ENCODE measurements at regions not wholly inside any gene's neighbourhood (a gene's known extent, or its start where the extent isn't known, plus 50 kb on each side); places are given as distances from the start of the nearest gene placed in this dataset.
"Not testable (repeated sequence)": the region's sequence is repeated elsewhere in the genome, so short reads cannot be mapped to it uniquely, and the experiment has no call there.

DNA sequence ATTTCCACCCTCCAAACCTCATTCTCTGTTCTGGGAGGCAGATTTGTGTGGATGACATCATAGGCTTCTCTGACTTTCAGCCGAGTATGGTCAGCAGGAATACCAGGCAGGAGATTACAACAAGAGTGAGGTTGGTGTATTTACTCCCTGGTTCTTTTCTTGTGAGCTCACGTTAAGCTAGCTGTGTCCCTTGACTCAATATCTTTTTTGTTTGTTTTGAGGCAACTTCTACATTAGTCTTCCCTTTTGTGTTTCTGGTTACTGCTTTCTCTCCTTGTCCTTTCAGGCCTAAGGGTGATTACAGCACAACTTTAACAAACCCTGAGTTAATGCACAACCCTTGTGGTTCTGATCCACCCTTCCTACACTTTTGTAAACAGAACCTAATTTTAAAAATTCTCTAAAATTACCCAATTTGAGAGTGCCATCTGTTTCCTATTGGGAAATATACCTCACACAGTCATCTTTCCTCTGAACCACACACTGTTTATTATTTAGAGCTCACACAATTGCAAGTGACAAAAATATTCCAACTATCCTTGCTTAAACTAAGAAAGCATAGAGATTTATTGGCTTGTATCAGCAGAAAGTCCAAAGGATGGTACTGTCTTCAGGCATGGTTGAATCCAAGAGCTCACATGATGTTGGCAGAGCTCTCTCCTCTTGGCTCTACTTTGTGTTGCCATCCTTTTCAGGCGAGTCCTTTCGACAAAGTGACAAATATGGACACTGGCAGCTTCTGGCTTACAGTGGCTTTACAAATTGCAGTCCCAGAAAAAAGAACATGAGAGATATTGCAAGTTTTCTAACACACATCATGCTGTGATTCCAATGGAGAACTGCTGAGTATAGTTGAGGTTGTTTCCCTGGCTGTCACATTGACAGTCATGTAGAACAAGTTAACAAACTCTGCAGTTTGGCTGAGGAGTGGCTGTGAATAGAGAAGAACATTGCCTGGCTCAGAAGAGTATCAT is 150.5 kb upstream of the DDIT4L start:
- DNase-seq (ENCODE audit: insufficient read length, low spot score), result no peak

DNA sequence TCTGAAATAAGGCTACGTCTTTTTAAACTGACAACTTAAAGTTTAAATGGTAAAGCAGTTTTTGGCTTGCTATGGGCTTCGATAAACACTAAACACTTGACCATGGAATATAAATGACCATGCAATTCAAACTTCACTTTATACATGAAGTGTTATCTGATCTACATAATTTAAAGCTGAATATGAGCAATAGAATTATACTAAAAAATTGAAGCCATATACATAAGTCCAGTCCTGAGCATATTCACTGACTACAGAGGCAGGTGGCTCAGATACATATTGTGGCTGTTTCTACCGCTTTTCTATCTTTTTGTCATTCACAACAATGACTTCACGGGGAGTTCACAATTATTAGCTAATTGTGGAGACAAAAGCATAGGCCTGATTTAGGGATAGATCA is 149.6 kb upstream of the DDIT4L start:
- no peak for FAIRE-seq

More for the DNA sequence above, 150.5 kb upstream of the DDIT4L start:
- FAIRE-seq, result no peak

DNA sequence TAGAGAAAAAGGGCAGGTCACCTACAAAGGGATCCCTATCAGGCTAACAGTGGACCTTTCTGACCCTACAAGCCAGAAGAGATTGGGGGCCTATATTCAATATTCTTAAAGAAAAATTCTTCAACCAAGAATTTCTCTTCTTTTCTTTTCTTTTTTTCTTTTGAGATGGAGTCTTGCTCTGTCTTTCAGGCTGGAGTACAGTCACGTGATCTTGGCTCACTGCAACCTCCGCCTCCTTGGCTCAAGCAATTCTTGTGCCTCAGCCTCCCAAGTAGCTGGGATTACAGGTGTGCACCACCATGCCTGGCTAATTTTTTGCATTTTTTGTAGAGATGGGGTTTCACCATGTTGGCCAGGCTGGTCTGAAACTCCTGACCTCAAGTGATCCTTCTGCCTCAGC is 143.2 kb upstream of the DDIT4L start:
- not testable (repeated sequence) for DNase-seq (ENCODE audit: insufficient read length, low spot score); FAIRE-seq

More for the DNA sequence above, 149.6 kb upstream of the DDIT4L start:
- no peak for DNase-seq (ENCODE audit: insufficient read length, low spot score)

DNA sequence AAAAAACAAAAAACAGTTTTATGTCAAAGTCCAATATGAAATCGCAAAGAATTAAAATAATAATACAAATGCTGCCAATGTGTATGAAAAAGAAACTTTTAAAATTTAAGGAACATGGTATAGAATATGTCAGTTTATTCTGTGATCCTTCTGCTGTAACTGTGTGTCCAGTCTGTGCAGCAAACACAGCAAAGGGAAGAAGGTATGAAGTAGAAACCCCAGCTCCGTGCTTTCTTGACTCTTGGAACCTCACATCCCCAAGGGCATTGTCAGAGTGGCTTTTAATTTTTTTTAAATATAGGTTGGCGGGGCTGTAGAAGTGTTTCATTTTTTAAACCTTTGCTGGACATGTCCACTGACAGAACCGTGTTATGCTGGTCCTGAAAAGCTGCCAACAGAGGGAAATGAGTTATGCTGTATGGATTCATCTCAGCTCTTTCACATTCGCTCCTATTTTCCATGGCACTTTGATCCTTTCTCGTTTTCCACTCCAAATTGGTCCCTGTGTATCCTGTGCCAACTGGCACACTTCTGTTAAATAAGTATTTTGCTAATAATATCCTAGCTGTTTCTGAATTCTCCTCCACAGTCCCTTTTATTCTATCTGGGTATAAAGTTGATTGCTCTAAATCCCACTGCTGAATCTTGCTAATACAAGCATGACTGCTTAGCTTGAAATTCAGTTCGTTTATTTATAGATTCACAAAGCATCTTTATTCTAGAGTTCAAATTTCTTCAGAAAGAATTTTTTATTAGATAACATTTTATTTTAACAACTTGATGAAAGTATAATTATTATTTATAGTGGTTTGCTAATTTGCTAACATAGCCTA is 127.0 kb upstream of the DDIT4L start:
- no peak for FAIRE-seq
- no peak for DNase-seq (ENCODE audit: insufficient read length, low spot score)

DNA sequence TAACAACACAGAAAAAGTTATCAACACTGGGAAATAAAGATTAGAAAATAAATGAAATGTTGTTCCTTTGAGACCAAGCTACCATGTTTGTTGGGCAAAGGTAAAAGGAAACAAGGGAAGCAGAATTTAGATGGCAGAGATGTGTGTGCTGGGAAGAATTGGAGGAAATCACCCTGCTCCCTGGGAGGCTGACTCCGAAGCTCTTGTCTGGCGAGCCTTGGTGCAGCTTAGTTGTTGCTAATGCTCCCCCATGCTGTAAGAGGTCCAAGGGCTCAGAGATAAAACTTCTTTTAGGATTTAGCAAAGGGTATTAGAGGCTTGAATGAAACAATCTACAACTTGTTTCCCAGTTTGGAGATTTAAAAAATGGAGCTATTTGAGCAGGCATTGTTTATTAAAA is 123.8 kb upstream of the DDIT4L start:
- DNase-seq (ENCODE audit: insufficient read length, low spot score) (no peak), FAIRE-seq (no peak)

DNA sequence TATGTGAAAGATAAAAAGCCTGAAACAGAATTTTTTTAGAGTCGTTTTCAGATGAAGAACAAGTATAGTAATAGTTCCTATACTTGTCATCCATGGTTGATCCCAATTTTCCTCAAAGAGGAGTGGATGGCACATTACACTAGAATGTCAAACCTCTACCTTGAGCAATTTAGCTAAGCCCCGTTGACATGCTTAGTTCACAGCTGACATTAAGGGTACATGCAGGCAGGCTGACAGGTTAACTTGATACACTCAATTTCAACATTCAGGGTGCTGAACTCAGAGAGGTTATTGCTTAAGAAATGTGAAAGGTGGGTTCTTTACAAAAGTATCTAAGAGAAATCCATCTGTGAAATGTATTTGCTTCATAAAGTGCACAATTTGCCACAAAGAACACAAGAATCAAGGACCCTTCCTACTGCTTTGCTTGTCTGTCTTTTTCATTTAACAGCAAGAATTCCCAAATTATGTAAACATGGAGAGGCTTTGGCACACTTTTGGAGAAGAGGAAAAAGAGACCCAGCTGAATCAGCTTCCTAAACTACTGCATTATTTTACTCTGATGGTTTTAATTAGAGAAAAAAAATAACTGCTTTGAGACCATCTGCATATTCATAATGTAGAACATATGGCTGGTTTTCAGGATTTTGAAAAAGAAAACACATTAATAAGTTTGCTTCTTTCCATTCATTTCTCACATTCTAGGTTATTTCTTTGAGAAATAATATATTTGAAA is 122.5 kb upstream of the DDIT4L start:
- DNase-seq (ENCODE audit: insufficient read length, low spot score), result no peak
- no peak for FAIRE-seq

DNA sequence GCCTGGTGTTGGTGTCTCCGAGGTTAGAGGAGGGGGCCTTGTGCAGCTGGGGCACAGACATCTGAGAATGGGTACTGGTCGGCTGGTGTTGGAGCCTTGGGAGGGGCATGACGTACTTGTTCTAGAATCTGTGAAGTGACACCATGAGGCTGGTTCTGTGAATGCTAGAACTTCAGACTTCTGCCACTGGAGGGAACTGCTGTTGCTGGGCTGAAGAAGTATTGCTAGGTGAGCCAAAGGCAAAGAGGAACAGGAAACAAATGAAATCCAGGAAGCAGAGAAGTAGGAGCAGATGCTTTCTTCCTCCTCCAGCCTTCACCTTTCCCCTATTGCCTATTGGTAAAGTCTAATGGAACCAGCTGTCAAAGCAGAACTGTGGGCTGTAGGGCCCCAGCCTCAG is 120.9 kb upstream of the DDIT4L start:
- no peak for DNase-seq (ENCODE audit: insufficient read length, low spot score)
- FAIRE-seq, result no peak

DNA sequence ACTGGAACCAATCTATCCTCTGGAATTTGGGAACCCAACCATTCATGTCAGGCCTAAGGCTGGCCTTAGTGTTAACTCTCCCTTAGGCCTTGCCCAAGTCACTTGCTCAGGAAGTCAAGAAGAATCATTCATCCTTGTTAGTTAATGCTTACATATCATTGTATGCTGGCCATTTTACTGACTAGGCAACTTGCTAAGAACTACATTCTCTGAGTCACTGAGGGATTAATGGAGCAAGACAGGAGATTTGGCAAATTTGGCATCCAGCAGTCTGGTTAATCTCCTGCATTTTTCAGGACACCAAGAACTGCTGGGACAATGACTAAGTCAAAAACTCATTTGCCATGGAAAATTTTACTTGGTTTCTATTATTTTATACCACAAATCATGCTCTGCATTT is 115.8 kb upstream of the DDIT4L start:
- DNase-seq (ENCODE audit: insufficient read length, low spot score), result no peak
- no peak for FAIRE-seq

DNA sequence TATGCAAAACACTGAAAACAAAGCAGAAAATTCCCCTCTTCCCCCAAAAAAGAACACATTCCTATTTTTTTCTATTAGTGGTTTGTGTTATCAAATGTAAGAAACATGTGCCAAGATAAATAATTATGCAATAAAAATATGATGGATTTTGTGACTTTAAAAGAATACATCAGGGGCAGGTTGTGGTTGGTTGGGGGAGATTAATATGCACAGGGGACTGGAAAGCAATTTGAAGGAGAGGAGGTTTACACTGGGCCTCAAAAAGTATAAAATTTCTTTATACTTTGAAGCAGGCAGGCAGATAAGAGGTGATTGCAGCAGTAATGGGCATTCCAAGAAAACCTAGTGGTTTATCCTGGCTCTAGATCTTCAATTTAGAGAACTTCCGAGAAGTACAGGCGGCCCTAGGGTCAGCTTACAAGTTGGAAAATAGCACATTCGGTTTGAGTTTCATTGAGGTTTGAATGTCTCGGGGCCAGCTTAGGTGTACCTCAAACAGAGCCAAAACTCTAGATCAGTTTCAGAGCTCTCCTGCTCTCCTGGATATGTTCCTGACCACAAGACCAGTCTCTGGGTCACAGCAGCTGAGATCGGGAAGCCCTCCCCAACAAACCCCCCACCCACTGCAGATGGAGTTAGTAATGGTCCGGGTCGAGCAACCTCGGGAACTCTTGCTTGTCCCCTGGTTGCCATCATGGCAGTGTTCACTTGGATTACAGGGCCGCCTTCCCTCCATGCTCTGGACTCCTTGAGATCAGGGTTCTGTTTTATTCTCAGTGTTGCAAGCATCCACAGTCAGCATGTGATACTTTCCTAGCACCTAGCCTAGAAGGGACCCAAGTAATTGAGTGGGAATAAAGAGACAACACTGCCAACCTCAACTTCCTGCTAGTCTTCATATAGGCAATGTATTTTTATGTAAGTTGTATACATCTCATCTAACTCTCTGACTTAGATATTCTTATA is 112.1 kb upstream of the DDIT4L start:
- FAIRE-seq (no peak), DNase-seq (ENCODE audit: insufficient read length, low spot score) (no peak)

DNA sequence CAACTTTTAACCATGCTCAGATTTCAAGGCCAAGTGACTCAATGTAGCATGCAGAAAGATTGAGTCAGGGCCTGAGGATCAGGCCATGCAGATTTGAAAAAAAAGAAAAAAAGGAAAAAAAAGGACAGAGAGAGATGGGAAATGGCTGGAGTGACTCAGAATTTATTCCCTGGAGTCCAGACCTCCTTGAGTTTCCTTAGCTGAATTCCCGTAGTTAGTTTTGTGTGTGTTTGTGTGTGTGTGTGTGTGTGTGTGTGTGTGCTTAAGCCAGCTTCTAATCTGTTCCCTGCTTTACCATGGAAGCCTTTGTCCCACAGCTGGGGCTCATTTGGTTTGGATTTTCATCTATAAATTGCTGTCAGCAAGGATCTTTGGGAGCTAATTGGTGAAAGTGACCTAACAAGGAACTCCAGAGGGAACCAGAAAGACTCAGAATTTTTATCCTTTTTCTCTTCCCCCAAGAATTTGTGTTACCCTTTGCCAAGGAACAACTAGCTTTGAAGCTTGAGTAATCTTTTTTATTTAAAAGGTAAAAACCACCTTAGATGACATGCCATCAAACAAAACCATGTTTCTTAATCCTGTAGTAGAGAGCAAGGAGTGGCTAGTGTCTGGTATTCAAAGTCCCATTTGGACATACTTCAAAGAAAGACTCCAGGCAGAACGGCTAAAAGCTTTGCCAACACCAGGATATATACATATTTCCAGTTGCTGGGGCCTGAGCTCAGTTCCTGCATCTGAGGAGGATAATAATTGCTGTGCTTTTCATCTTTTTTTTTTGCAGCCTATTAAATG is 109.0 kb upstream of the DDIT4L start:
- no peak for FAIRE-seq
- peak; percentile 1 for DNase-seq (ENCODE audit: insufficient read length, low spot score)

DNA sequence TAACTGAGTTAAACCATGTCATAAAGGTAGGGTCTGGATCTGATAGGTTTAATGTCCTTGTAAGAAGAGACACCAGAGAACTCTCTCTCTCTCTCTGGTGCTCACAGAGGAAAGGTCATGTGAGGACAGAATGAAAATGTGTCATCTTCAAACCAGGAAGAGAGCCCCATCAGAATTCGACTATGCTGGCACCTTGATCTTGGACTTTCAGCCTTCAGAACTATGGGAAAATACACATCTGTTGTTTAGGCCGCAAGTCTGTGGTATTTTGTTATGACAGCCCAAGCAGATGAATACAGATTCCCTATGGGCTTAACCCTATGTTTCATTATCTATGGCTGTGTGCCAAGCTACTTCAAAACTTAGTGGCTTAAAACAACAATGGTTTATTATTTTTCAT is 105.5 kb upstream of the DDIT4L start:
- no peak for DNase-seq (ENCODE audit: insufficient read length, low spot score)
- FAIRE-seq, result no peak

DNA sequence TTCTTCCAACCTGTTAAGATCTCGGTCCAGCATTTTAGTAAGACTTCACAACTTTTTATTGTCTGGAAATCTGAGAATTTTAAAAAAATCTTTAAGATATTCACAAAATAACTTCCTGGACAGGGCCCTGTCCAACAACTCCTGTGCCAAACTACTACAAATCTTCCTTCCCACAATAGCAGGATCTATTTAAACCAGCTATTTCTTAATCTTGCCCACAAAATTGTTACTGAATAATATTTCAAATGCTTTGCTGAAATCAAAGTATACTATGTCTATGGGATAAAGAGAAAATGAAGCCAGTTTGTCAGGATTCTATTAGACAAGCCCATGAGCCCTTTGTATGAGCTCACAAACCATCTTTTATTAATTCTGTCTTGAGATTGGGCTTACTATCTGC is 104.1 kb upstream of the DDIT4L start:
- FAIRE-seq, result no peak
- no peak for DNase-seq (ENCODE audit: insufficient read length, low spot score)

DNA sequence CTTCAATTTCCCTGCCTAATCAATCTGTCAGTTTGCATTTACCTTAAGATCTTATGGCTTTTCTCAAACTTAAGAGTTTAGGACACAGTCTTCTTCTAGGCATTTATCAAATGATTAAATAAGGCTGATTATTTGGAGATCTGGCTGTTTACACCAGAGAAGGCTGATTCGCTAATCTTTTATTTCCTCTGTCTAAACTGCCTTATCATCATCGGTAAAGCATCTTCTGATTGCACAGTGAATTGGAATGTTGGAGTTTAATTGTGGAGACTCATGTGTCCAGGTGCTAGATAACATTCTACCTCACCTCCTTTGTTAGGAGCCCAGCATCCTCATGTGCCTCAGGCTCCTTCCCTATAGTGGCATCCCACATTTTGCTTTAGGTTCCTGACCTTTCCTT is 100.3 kb upstream of the DDIT4L start:
- DNase-seq (ENCODE audit: insufficient read length, low spot score), result no peak
- FAIRE-seq, result no peak

DNA sequence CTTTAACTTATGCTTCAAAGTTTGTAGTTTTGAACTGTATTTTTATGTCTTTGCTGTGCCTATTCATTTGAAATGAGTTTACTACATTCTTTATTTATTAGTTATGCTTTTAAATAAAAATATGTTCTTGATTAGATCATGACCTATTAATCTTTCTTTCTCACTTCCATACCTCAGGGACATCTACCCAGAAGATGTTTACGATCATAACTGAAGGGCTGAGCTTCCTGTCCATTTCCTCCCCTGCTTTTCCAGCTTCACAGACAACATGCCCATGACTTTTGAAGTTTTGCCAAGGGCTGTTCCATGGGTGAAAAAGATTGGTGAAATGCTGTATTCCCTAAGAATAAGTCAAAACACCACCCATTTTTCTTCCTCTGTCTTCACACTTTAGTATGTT is 99.7 kb upstream of the DDIT4L start:
- no peak for DNase-seq (ENCODE audit: insufficient read length, low spot score)

DNA sequence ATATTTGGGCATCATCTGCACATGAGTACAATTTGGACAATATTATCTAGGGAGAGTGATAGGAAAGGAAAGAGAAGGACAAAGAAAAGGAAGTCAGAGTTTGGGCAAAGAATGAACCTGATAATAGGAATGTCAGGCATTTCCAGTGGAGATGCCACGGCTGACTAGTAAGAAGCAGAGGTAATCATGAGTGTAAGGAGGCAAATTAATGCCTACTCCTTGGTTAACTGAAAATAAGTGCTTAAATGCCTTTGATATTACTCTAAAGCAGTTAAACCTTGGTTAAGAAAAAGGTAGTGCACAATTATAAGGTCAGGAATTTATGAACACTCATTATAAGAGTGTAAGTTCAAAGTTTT is 99.2 kb upstream of the DDIT4L start:
- FAIRE-seq (no peak), DNase-seq (ENCODE audit: insufficient read length, low spot score) (no peak)

More for the DNA sequence above, 99.7 kb upstream of the DDIT4L start:
- no peak for FAIRE-seq

DNA sequence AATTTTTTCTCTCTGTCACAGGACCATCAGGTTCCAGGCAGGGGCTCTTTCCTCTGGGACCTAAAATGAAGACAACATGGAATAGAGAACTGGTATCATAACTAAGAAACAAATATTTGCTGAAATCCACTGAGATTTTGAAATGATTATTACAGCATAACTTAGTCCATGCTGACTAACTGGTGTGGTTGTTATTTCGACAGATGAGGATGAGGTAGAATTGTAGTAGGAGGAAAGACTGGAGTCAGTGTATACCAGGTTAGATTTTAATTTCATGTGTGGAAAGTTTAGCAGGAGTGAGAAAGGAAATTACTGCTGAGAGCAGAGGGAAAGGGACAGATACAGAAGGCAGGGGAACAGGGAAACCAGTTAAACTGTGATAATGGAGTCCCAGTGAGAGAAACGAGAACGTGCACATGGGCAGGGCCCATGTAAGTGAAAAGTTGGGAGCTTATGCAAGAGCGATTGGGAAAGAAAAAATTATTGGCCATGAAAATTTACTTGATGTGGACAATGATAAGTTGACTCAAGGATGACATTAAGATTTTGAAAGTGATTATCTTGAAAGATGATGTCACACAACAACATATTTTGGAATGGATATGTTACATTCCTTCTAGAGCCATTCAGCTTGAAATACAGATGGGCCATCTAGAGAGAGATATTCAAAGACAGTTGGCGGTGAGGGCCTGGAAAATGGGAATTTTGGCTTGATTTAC is 98.7 kb upstream of the DDIT4L start:
- FAIRE-seq (no peak), DNase-seq (ENCODE audit: insufficient read length, low spot score) (no peak)

DNA sequence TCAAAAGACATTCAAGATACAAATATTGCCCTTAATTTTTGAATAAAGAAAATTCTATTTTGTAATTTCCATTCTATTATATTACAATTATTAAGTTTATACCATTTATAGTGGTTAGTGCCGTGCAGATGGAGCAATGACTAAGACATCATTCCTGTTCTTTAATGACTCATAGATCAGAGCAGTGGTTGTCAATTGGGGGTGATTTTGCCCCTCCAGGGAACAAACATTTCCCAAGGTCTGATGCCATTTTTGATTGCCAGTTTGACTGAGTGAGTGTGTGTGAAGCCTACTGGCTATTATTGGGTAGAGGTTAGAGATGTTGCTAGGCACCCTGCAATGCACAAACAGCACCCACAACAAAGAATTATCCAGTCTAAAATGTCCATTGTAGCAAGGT is 97.9 kb upstream of the DDIT4L start:
- DNase-seq (ENCODE audit: insufficient read length, low spot score) (no peak), FAIRE-seq (no peak)

DNA sequence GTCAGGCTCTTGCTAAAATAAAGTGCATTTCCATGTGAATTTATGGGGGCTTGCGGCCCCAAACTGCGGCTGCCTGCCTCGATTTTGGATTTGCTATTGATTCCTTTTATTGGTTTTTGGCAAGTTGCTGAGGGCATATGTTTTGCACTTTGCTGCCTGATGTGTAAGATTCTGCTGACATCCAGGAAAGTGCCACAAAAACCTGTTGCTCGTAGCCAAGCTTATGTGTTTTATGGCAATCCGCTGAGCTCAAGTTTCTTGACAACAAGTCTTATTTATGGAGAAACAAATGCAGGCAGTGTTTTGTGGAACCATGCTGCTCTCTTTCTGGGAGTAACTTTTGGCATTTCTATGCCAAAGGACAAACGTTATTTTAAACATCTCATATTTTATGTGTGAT is 97.3 kb upstream of the DDIT4L start:
- no peak for DNase-seq (ENCODE audit: insufficient read length, low spot score)
- no peak for FAIRE-seq
